Activated CD4-positive, alpha-beta T cell treated with anti-CD3 and anti-CD28 coated beads, Interleukin-2, Interleukin-4, amounts not matched to agents 100 ng/mL and 50 ng/mL, durations not matched to agents 16 hours and 8 hours (primary cell): ENCODE measurements at regions not wholly inside any gene's neighbourhood (a gene's known extent, or its start where the extent isn't known, plus 50 kb on each side); places are given as distances from the start of the nearest gene placed in this dataset.
A peak's percentile ranks its signal among the peaks of the same experiment; 100 is the strongest.

Source experiments
- DNase-seq: peaks from one replicate; pipeline ENCODE4 v3.0.0-alpha.2; 2020; ENCODE audit warnings: low spot score

DNA sequence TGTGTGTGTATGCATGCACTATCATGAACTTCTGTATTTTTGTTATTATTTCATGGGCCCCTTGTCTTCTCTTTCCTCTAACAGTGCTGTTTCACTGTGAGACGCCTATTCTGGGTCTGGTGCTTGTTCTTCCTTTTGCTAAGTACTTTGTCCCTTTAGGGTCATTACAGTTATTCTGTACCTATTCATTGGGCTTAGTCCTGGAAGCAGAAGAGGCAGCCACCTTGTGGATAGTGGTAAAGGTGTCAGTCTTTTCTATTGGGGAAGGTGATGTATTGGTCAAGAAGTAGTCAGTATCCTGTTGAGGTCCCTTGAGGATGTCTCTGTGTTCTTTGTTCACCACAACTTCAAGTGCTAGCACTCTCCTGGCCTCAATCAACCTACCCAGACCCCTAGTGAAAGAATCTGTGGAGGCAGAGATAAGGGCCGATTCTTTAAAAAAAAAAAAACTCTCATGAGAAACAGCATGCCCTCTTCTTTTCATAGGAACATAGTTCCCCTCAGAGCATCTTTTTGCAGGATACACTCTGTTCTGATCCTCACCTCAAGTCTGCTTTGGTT lies 593.8 kb downstream of the SPRY1 start:
- no peak for DNase-seq

DNA sequence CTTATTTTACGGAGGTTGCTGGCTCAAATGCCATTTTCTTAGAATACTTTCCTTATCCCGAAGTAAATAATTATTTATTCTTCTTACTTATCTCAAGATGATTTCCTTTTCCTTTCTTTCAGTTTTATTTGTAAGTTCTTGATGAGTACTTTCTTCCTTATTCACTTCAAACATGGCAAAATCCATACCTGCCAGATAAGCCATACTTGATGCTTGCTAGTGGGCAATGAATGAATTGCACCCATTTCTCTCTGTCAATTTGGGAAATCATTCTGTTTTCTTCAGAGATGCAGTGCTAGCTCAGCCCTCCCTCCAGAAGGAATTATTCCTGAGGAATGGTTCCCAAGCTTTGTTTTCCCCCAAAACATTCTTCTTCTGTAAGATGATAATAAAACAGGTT lies 598.3 kb downstream of the SPRY1 start:
- DNase-seq = no peak

DNA sequence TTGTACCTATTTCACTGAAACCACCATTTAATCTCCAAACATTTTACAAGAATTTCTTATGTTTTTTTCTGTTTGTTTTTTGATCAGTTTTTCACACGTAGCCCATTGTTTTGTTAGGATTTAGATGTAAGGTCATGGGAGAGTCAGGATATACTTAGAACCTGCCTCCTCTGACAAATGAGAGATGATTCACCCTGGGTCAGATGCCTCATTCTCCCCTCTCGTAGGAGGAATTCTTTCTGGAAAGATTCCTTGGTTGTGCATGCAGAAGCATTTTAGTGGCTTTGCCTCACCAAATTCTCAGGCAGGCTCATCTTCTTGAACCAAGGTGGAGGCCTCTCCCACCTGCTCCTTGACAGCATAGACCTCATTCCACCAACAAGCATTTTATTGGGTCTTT lies 599.3 kb downstream of the SPRY1 start:
- DNase-seq = no peak

DNA sequence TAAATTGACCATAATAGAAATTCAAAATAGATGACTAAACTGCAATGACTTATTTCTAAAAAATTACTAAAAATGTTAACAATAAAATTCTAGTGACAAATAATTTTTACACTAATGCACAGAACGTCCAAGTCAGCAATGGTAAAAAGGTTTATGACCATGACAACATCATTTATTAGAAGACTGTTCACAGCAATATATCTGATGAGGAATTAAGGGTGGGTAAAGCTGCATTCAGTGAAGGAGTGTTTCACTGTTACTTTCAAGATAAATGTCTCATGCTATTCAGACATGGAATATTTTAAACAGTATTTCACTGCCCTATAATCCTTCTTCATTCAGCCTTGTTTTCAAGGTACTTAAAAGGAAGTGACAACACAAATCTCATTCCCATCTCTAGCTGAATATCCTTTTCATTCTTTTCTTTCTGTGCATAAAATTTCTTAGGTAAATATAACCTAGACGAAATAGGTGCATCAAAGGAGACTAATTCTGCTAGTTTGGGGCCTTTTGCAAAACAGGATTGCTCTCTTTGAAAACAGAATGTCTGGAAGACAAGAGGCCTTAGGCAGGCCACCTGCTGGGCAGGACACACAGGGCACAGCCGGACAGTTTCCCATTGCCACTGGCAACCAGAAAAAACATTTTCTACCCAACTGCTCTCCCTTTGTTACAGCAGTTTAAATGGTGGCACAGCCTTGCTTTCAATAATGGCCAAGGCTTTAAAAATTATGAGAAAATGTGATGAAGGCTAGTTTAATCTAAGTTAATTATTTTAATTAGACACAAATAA lies 600.3 kb downstream of the SPRY1 start:
- no peak for DNase-seq

DNA sequence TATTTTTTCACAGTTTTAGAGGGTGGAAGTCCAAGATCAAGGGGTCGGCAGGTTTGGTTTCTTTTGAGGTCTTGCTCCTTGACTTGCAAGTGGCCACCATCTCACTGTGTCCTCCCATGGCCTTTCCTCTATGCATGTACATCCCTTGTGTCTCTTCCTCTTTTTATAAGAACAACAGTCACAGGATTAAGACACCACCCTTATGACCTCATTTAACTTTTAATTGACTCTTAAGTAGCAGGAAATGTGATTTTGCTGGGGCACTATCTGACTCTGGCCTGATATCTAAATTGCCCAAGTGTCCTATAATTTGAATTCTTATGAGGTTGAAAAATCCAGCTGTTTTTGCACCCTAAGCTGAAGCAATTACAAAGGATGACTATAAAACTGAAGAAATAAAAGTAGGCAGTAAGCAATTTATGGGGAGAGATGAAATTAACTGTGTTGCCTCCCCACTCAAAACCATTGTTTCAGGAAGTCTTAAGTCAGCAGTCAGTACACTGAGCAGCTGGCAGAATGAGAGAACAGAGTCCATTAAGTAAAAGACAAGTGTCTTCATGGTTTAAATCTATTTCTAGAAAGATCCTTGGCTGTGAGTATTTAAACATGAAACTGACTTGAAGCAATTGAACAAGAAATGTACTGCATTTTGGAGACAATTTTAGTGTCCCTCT lies 601.3 kb downstream of the SPRY1 start:
- DNase-seq = no peak

DNA sequence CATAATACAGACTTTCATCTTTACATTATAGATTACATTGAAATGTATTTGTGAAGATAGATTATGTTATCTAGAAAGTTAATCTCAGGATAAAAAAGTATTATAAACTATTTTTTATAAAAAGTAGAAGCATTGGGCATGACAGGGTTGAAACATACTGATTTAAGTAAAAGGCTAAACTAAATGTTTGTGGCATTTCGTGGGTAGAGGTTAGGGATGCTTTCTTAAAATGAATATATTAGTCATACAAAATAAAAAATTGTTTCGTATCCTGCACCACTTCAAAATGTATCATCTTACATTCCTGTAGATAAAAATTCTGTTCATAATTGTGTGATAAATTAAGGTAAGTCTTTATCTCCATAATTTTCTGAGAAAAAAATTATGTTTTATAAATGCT lies 603.6 kb downstream of the SPRY1 start:
- no peak for DNase-seq

DNA sequence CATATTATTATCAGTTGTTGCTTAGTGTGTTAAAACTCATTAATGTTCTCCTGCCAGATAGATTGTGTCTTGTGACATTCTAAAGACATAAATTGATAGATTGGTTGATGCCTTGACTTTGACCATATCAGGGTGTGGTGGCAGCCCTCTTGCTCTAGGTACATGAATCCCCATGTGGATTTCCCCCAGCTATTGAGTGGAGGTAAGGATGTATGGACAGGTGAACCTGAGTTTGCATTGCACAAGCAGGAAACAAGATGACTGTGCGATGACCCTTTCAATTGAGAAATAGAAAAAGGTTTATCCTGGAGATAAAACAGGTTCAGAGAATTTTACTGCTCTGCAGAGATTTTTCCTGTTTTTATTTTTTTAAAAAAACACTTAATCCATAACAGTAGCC lies 619.2 kb downstream of the SPRY1 start:
- no peak for DNase-seq

DNA sequence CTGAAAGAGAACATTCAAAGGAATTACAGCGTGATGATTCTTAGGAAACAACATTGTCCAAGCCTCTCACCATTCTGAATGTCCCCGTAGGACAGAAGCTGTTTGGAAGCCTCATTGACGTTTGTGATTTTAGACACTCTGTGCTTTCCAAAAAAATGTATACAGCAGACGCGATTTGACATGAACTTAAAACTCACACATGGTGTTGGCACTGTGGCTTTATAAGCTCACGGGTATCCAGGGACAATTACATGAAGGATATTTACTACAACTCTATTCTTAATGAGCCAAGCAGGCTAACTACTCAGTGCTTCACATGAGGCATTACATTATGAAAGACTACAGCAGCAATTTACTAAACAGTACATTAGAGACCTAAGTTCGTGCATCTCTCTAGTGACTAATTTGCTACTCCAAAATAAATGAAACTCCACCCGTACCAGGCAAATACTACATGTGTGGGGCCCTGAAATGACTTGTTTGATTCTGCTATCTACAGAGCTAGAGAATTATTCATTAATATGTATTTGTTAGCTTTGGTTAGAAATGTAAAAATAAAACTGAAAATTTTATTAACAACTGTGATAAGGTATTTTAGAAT lies 620.7 kb downstream of the SPRY1 start:
- no peak for DNase-seq

DNA sequence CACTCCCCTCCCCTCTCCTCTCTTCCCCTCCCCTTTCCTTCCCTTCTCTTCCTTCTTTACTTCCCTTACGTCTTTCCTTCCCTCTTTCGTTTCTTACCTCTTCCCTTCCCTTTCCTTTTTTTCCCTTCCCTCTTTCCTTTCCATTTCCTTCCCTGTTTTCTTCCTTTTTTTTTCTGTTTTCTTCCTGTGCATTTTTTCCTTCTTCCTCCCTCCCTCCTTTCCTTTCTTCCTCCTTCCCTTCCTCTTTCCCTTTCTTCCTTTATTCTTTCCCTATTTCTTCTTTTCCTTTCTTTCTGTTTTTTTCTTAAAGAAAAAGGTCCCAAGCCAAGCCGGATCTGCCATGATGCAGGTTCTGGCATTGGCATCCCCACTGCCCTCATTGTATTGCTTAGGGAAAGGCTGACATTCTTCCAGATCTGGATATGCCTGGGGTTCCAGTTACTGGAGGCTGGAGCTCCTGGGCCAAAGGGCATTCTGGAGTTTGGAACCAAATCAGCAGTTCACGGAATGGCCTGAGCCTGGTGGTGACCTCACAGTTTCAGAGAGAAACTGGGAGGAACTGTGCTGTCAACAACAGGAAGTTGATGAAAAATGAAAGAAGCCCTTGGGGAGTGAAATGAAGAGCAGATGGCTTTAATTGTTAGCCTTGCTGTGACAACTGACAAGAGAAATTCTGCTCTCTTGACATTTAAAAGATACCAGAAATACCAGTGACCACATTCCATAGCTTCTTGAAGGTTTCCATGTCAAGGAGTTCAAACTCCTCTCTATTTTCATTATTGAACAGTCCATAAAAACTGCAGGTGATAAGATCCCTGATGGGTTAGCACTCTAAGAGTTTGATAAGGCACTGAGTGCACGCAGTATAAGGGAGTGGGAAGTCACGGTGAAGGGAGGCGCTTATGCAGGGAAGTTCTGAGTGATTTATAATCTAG lies 622.1 kb downstream of the SPRY1 start:
- DNase-seq = peak; percentile 60

DNA sequence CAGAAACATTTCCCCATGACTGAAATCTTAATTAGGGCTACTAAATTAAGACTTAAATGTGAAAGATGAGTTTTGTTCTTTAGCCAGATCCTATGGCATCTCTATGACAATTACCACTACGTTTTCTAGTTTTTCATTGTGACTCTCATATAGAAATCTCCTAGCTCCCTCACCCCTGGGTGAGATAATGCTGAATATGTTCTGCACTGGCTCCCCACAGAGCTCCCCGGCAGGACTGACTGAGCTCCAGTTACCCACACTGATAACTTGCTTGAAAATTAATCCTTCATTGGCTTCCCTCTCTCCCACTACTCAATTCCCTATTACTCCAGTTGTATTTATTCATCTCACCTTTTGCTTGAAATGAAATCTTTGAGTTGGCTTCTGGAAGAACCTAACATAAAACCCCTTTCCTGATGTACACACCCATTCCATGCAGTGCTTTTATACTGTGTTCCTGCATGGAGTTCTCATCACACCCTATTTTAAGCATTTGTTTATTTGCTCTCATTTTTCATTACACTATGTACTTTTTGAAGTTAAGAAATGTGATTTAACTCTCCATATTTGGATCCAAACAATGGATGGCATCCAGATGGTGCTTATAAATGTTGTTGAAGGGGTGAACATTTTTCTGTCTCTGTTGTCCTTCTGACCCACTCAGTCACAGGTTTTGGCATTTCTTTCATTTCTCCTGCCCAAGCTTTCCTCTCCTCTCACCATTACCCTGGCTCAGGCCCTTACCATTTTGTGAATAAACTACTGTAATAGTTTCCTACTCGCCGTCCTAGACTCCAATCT lies 623.4 kb downstream of the SPRY1 start:
- DNase-seq = no peak

DNA sequence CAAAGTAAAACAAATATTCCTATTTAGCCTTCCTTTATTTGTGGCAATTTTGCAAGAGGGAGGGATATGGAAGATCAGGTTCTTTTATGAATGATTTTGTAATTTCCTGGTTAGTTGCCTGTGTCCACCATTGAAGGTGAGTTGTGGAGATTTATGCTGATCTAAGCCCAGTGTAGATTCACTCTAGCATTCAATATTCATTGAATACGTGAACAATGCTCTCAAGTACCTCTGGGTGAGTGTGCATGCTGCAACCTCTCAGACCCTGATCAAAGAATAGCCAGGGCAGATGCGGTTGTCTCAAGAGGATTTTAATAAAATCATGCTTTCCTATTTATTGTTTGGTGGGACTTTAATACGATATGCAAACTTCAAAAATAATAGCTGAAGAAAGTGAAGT lies 628.4 kb downstream of the SPRY1 start:
- no peak for DNase-seq

DNA sequence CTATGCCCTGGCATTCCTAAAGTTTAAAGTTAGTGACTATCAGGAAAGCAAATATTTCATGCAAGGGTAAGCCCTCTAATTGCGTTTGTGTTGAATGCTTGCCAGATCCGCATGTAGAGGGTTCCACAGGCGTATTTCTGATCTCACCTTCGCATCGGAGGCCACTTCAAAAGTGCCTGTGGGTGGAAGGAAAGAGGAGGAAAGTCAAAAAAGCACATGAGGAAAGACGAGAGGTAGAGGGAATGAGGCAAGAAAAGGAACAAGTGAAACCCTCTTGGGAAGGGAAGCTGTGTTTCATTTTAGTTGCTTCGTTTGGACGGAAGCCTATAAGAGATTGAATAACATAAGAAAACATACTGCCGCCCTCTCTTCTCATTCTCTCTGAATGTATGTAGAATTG lies 628.8 kb downstream of the SPRY1 start:
- DNase-seq = no peak

DNA sequence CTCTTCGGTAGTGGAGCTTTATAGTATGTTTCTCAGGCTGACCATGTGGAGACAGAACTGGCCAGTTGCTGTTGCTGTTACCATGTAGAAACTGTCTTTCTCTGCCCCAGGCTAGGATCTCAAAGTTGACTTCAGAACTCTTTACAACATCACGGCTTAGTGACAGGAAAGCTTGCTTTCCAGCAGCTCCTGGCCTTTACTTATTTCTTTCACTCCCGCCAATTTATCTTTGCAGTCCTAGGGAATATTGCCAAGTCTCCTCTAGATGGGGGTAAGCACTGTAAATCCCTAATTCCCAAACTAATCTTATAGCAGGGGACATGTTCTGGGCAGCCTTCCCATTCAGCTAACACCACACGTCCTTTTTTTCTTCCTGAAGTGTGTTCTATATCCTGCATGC lies 631.6 kb downstream of the SPRY1 start:
- no peak for DNase-seq

DNA sequence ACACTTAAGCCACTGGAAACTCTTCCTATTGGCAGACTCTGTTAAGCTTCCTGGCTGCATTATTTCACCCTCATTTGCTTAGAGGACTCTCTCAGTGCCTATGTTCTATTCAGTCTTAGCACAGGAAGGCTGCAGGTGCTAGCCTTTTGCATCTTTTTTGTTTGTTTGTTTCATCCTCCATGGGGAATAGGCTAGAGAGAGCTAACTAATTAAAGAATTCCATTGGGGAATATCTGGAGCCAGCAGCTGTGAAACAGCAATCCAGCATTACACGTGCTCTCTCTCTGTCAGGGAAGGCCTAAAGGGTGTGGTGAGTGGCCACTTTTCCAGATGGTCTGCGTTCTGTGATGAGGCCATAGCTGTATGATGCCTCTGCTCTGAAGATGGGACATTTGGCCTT lies 633.6 kb downstream of the SPRY1 start:
- no peak for DNase-seq

DNA sequence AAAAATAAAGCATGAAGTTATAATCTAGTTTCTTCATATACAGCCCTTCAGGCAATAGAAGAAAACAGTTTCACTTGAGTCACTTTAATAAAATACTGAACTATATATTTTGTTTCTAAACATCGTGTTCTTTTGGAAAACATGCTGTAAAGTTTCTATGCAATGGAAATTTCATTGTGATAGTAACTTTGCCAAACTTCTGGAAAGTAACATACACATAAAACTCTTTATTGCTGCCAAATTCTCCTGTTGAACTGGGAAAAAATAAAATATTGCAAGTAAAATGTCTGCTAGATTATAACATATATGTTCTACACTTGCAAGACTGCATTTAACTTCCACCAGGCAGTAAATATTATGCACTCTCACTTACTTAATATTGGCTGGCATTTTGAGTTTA lies 635.4 kb downstream of the SPRY1 start:
- DNase-seq = no peak

DNA sequence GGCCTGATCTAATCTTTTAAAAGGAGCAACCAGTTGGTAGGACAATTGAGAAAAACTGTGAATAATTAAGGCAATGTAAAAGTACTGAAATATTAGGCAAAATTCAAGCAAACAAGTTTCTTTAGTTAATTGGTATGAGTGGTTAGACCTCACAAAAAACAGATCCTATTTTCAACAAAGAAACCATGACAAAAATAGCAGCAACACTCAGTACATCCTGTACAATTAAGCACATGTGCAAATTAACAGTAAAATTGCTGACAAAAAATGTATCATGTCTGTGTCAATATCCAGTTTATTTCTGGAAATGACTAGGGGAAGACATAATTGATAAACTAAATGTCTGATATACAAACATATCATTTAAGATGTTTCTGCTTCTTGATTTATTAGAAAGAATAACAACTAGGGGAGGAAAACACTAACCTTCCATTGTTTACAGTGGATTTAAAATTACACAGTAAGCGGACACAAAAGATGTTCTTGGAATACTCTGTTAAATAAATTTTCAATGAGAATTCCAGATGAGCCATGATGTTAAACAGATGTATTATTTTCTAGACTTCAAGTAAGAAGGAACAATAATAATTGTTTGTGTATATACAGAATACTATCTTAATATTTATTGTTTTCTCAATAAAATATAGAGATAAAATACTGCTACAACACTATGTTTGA lies 638.9 kb downstream of the SPRY1 start:
- no peak for DNase-seq

DNA sequence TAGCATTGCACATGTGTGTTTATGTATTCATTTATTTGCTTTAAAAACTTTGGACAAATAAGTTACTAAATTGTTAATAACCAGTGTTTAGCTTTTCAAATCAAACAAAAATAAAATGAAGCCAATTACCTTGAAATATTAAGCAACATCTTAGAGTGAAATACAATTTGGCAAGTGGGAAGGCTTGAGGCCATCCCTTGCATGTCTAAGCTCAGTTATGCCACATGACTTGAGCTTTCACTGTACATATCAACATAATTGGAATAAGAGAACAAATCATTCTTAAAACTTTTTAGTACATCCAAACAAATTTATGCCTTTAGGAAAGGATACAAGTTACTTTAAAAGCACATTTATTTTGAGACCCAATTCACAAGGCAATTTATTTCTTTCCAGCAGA lies 640.6 kb downstream of the SPRY1 start:
- DNase-seq = no peak

DNA sequence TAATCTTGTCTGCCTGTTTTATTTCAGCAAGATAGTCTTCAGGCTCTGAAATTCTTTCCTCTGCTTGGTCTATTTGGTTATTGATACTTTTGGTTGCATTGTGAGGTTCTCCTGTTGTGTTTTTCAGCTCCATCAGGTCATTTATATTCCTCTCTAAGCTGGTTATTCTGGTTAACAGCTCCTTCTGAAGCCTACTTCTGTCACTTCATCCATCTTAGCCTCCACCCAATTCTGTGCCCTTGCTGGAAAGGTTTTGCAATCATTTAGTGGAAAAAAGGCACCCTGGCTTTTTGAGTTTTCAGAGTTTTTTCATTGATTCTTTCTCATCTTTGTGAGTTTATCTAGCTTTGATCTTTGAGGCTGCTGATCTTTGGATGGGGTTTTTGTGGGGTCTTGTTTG lies 647.7 kb downstream of the SPRY1 start:
- DNase-seq = no peak

DNA sequence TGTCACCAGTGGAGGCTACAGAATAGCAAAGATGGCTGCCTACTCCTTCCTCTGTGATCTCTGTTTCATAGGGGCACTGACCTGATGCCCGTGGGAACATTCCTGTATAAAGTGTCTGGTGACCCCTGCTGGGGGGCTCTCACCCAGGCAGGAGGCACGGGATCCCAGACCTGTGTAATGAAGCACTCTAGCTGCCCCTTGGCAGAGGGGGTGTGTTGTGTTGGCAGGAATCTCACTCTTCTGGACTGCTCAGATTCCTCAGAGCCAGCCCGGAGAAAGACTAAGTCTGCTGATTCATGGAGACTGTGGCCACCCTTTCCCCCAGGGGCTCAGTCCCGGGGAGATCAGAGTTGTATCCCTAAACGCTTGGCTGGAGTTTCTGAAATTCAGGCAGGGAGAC lies 648.3 kb downstream of the SPRY1 start:
- DNase-seq = no peak

DNA sequence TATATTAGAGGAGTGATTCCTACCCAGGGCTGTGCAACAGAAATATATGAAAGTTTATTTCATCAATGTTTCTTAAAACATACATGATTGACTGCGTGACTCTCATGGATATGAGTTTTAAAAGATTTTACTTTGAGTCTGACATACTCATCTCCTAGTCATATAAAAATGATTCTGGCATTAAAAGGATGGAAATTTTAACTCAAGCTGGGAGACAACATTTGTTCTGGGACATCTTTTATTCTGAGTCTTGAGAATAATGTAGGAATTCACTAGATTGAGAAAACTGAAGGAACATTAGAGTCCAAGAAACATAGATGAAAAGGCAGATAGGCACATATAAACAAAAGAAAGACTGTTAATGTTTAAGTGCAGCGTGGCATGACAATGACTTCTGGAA lies 649.6 kb downstream of the SPRY1 start:
- no peak for DNase-seq
